Calu3 (cell line): ENCODE measurements at regions not wholly inside any gene's neighbourhood (a gene's known extent, or its start where the extent isn't known, plus 50 kb on each side); places are given as distances from the start of the nearest gene placed in this dataset.

Source experiments
- BruUV-seq: library from RNA; stranded (reverse); fragments of 400-500 nt; replicated peaks from 2 replicates; lab custom pipeline; 2021; lab: Mats Ljungman, UMichigan
- CTCF ChIA-PET: fragments of 300-600 bp; sonication (Branson Sonifier 250); formaldehyde crosslinking; loops from one replicate; lab custom pipeline; 2022; ENCODE audit warnings: antibody characterized with exemption; lab: Charles Lee
- DNase-seq: peaks from one replicate; pipeline ENCODE4 v3.0.0; 2022
- H3K27ac Mint-ChIP-seq: one replicate; pipeline ENCODE4 v1.8.0; 2022; ENCODE audit warnings: mixed read lengths; ENCODE audit not compliant: unreplicated experiment
- H3K27me3 Mint-ChIP-seq: one replicate; pipeline ENCODE4 v1.8.0; 2022; ENCODE audit warnings: mixed read lengths; ENCODE audit not compliant: unreplicated experiment
- H3K36me3 Mint-ChIP-seq: one replicate; pipeline ENCODE4 v1.8.0; 2022; ENCODE audit warnings: mild to moderate bottlenecking, moderate library complexity, mixed read lengths; ENCODE audit not compliant: insufficient read depth, unreplicated experiment
- H3K4me1 Mint-ChIP-seq: one replicate; pipeline ENCODE4 v1.8.0; 2022; ENCODE audit warnings: mild to moderate bottlenecking, low read depth, mixed read lengths; ENCODE audit not compliant: unreplicated experiment
- H3K4me3 Mint-ChIP-seq: one replicate; pipeline ENCODE4 v1.8.0; 2022; ENCODE audit warnings: mild to moderate bottlenecking, low read depth, moderate library complexity, mixed read lengths; ENCODE audit not compliant: unreplicated experiment
- H3K9me3 Mint-ChIP-seq: one replicate; pipeline ENCODE4 v1.8.0; 2022; ENCODE audit warnings: low read depth, mixed read lengths; ENCODE audit not compliant: unreplicated experiment
- intact Hi-C: fragments of 100-400 bp; cut with micrococcal nuclease; formaldehyde crosslinking; loops from one replicate; pipeline ENCODE4 v1.10.0; 2022; ENCODE audit not compliant: unreplicated experiment
- TF ChIP-seq, protein P1 (sequence below): fragments of 200-600 bp; IDR thresholded peaks from one replicate; pipeline ENCODE4 v1.8.0; 2022; ENCODE audit warnings: antibody characterized with exemption; ENCODE audit not compliant: unreplicated experiment

DNA sequence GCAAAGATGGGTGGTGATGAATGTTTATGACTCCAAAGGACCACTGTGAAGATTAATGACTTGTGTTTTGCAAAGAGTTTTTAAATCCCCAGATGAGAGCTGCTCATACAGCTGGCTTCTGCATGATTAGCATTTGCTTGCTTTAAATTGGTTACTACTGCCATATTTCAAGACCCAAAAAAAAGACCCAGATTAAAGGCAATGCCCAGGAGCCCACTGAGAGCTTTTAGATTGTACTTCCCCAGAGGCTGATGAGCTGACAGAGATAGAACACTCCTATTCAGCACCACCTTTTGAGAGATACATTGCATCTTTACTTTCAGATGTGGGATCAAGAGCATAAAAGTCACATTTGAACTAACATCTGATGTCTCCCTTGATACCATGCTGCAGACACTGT lies 142.0 kb downstream of the HNRNPD start:
- TF ChIP-seq, protein P1, sequence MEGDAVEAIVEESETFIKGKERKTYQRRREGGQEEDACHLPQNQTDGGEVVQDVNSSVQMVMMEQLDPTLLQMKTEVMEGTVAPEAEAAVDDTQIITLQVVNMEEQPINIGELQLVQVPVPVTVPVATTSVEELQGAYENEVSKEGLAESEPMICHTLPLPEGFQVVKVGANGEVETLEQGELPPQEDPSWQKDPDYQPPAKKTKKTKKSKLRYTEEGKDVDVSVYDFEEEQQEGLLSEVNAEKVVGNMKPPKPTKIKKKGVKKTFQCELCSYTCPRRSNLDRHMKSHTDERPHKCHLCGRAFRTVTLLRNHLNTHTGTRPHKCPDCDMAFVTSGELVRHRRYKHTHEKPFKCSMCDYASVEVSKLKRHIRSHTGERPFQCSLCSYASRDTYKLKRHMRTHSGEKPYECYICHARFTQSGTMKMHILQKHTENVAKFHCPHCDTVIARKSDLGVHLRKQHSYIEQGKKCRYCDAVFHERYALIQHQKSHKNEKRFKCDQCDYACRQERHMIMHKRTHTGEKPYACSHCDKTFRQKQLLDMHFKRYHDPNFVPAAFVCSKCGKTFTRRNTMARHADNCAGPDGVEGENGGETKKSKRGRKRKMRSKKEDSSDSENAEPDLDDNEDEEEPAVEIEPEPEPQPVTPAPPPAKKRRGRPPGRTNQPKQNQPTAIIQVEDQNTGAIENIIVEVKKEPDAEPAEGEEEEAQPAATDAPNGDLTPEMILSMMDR = no peak
- peaks cover 13% of the 10 kb centered on the region for H3K36me3 Mint-ChIP-seq
- H3K4me1 Mint-ChIP-seq = peaks cover 42% of the 10 kb centered on the region
- H3K9me3 Mint-ChIP-seq = no peaks in the 10 kb centered on the region
- intact Hi-C loops = no loop called here
- H3K4me3 Mint-ChIP-seq = no peak overlapping the region
- no peak for DNase-seq
- H3K27ac Mint-ChIP-seq = peak overlapping the region; percentile 99
- no TSS peak for BruUV-seq
- CTCF ChIA-PET = no interaction called here
- no peaks in the 10 kb centered on the region for H3K27me3 Mint-ChIP-seq

DNA sequence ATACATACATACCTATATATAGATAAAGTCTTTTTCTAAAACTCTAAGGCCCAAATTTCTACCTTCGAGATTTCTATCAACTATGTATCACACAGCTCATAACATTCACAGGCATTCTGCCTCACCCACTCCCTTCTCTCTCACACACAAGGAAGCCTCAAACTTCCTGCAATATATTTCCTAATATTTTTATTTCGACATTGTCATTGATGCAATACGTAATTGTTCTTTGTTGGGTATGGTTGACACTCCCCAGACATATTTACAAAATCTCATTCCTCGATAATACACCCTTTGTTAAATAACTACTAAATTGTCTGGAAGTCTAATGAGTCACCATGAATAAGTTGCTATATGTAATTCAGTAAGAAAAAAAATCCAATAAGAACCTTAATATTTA lies 143.5 kb downstream of the HNRNPD start:
- peaks cover 18% of the 10 kb centered on the region for H3K36me3 Mint-ChIP-seq
- TF ChIP-seq, protein P1 = no peak
- peaks cover 52% of the 10 kb centered on the region for H3K4me1 Mint-ChIP-seq
- H3K27me3 Mint-ChIP-seq = no peaks in the 10 kb centered on the region
- CTCF ChIA-PET = interaction anchor here (0.5 to 1.2 kb wide), 3 partner anchors 11 to 616 kb away, joined by 3 to 4 read pairs (median 3); no protein-coding TSS in a partner anchor
- peak overlapping the region; percentile 99 for H3K27ac Mint-ChIP-seq
- intact Hi-C loops = no loop called here
- no TSS peak for BruUV-seq
- no peak overlapping the region for H3K4me3 Mint-ChIP-seq
- H3K9me3 Mint-ChIP-seq = no peaks in the 10 kb centered on the region
- peak; percentile 25 for DNase-seq

DNA sequence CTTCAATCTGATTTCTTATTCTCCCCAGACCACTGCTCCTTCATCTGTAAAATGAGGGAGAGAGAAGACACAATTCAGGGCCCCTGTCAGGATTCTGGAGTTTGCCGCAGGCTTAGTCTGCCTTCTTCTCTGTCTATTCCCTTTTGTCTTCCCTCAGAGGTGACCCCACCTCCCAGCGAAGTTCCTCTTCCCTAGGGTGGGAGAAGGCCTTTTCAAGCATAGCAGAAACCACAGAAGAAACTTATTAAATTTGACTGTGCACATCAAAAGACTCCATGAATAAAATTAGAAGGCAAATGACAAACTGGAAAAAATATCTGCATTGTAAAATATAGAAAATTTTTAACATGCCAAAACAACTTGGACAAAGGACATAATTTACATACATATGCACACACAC lies 148.8 kb downstream of the HNRNPD start:
- no TSS peak for BruUV-seq
- intact Hi-C loops = no loop called here
- no peak for DNase-seq
- Mint-ChIP-seq H3K27me3 (no peaks in the 10 kb centered on the region), H3K36me3 (peaks cover 13% of the 10 kb centered on the region), H3K4me1 (peaks cover 54% of the 10 kb centered on the region), H3K9me3 (no peaks in the 10 kb centered on the region), H3K27ac (peak overlapping the region; percentile 65), H3K4me3 (no peak overlapping the region)
- CTCF ChIA-PET = no interaction called here
- TF ChIP-seq, protein P1 = no peak

DNA sequence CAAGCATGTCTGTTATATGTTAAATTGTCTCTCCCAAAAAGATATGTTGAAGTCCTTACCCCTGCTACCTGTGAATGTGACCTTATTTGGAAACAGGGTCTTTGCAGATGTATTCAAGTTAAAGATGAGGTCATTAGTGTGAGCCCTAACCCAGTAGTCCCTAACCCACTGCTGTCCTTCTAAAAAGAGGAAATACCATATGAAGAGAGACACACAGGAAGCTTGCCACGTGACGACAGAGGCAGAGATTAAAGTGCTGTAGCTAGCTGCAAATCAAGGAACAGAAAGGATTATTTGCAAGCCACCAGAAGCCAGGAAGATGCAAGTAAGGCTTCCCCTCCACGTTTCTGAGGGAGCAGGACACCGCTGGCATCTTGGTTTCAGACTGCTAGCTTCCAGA lies 150.1 kb downstream of the HNRNPD start:
- peak overlapping the region; percentile 44 for H3K27ac Mint-ChIP-seq
- peaks cover 13% of the 10 kb centered on the region for H3K36me3 Mint-ChIP-seq
- intact Hi-C loops = no loop called here
- H3K4me3 Mint-ChIP-seq = no peak overlapping the region
- H3K9me3 Mint-ChIP-seq = no peaks in the 10 kb centered on the region
- CTCF ChIA-PET = no interaction called here
- no TSS peak for BruUV-seq
- peaks cover 54% of the 10 kb centered on the region for H3K4me1 Mint-ChIP-seq
- TF ChIP-seq, protein P1 = no peak
- DNase-seq = no peak
- H3K27me3 Mint-ChIP-seq = no peaks in the 10 kb centered on the region
